GM23248 (cell line): ENCODE measurements at regions not wholly inside any gene's neighbourhood (a gene's known extent, or its start where the extent isn't known, plus 50 kb on each side); places are given as distances from the start of the nearest gene placed in this dataset.

Source experiments
- DNase-seq: peaks from one replicate; pipeline ENCODE4 v3.0.0-alpha.2; 2015
- H2AFZ ChIP-seq: fragments of 200-600 bp; sonication (generic); 2 replicates; pipeline ENCODE4 v1.6.1; 2016; ENCODE audit warnings: antibody characterized with exemption
- H3F3A ChIP-seq: fragments of 200-600 bp; sonication (generic); 2 replicates; pipeline ENCODE4 v1.6.1; 2016; ENCODE audit warnings: mild to moderate bottlenecking, antibody characterized with exemption, mixed run types; ENCODE audit not compliant: insufficient read depth
- H3K27ac ChIP-seq: fragments of 200-600 bp; sonication (generic); 2 replicates; pipeline ENCODE4 v1.5.1; 2016; ENCODE audit warnings: mild to moderate bottlenecking
- H3K27me3 ChIP-seq: fragments of 200-600 bp; sonication (generic); replicated peaks from 2 replicates; pipeline ENCODE4 v1.6.1; 2016; ENCODE audit warnings: mild to moderate bottlenecking; ENCODE audit not compliant: insufficient read depth
- H3K36me3 ChIP-seq: fragments of 200-600 bp; sonication (generic); 2 replicates; pipeline ENCODE4 v1.6.1; 2016; ENCODE audit warnings: low read depth, mild to moderate bottlenecking
- H3K4me1 ChIP-seq: fragments of 200-600 bp; sonication (generic); 2 replicates; pipeline ENCODE4 v1.6.1; 2016; ENCODE audit warnings: mild to moderate bottlenecking; ENCODE audit not compliant: insufficient read depth
- H3K4me2 ChIP-seq: fragments of 200-600 bp; sonication (generic); one replicate; pipeline ENCODE4 v1.6.1; 2016; ENCODE audit warnings: mild to moderate bottlenecking; ENCODE audit not compliant: unreplicated experiment
- H3K4me3 ChIP-seq: fragments of 200-600 bp; sonication (generic); 2 replicates; pipeline ENCODE4 v1.5.1; 2016; ENCODE audit warnings: mild to moderate bottlenecking
- H3K79me2 ChIP-seq: fragments of 200-600 bp; sonication (generic); 2 replicates; pipeline ENCODE4 v1.6.1; 2016; ENCODE audit warnings: mild to moderate bottlenecking; ENCODE audit not compliant: insufficient read depth
- H3K9ac ChIP-seq: fragments of 200-600 bp; sonication (generic); 2 replicates; pipeline ENCODE4 v1.6.1; 2016; ENCODE audit warnings: mild to moderate bottlenecking
- H3K9me2 ChIP-seq: fragments of 200-600 bp; sonication (generic); 2 replicates; pipeline ENCODE4 v1.6.1; 2016; ENCODE audit warnings: mixed run types, mild to moderate bottlenecking, moderate library complexity; ENCODE audit not compliant: insufficient read depth
- H3K9me3 ChIP-seq: fragments of 200-600 bp; sonication (generic); one replicate; pipeline ENCODE4 v1.6.1; 2017; ENCODE audit warnings: low read depth
- H4K20me1 ChIP-seq: fragments of 200-600 bp; sonication (generic); 2 replicates; pipeline ENCODE4 v1.6.0; 2016; ENCODE audit not compliant: insufficient read depth
- EZH2 ChIP-seq: fragments of 200-600 bp; sonication (generic); IDR thresholded peaks from 2 replicates; pipeline ENCODE4 v1.6.1; 2018; ENCODE audit warnings: antibody characterized with exemption, mild to moderate bottlenecking; ENCODE audit not compliant: insufficient read depth, poor library complexity, severe bottlenecking
- EZH2phosphoT487 ChIP-seq: fragments of 200-600 bp; sonication (generic); IDR thresholded peaks from 2 replicates; pipeline ENCODE4 v1.6.1; 2018; ENCODE audit warnings: antibody characterized with exemption, moderate library complexity, mild to moderate bottlenecking, low read depth; ENCODE audit not compliant: insufficient read depth
- WGBS, 2 experiments: methylation state at CpG; one replicate each; pipeline ENCODE4 v1.1.6; 2015 to 2017; ENCODE audit warnings: low lambda C conversion rate in 2 of 2, low coverage in 1 of 2; ENCODE audit errors: missing lambda C conversion rate in 2 of 2; 5-methylcytosine and 5-hydroxymethylcytosine counted together
- in situ Hi-C: fragments of 300-500 bp; cut with MboI; formaldehyde crosslinking; loops from 2 replicates; pipeline ENCODE4 v1.15.0; 2020

DNA sequence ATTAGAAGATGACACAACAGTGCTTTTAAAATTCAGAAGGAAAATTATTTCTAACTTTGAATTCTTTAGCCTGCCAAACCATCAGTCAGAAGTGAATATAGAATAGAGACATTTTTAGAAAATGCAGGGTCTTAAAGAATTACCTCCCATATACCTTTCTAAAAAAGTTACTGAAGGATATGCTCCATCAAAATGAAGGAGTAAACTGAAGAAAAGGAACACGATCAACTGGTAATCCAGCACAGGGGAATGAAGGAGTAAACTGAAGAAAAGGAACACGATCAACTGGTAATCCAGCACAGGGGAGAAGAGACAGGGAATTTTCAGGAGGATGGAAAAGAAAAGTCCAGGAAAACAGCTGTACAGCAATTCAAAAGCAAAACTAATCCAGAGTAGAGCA is 75.4 kb upstream of the LDLRAD3 start:
- H3K79me2 ChIP-seq = no peaks in the 10 kb centered on the region
- H3K9ac ChIP-seq = no peak overlapping the region
- H3K27ac ChIP-seq = no peak overlapping the region
- no peaks in the 10 kb centered on the region for H3K4me1 ChIP-seq
- TF ChIP-seq EZH2 = no peak
- no peak for TF ChIP-seq EZH2phosphoT487
- no peak for DNase-seq
- no peaks in the 10 kb centered on the region for H3K36me3 ChIP-seq
- no peak overlapping the region for H2AFZ ChIP-seq
- H3K27me3 ChIP-seq = peaks cover 3% of the 10 kb centered on the region; the same call in 1 of the 2 replicates
- H3K4me2 ChIP-seq = no peak overlapping the region
- in situ Hi-C loops = no loop called here
- H3K9me3 ChIP-seq = no peaks in the 10 kb centered on the region
- no peak overlapping the region for H3K4me3 ChIP-seq
- WGBS, 2 experiments = 40 to 45% methylated on average over 2 of the region's 2 CpGs
- H3K9me2 ChIP-seq = no peaks in the 10 kb centered on the region
- H4K20me1 ChIP-seq = no peaks in the 10 kb centered on the region
- H3F3A ChIP-seq = no peaks in the 10 kb centered on the region

DNA sequence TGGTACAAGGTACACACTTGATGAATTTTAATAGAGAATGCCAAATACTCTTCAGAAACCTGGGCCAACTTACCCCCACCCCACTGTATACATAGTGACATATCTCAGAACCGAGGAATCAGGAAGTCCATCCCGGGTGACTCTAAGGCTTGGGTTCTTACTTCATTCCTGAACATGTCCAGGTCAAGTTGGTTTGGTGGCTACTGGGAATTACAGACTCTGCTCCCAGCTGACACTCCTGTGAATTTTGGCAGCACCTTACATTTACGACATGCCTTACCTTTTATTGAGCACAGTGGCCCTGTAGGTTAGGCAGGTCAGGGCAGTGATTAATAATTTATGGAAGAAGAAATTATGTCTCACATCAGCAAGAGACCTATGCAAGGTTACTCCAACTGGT is 70.1 kb upstream of the LDLRAD3 start:
- Histone ChIP-seq H3K27ac (no peak overlapping the region), H2AFZ (no peak overlapping the region)
- WGBS, 2 experiments = 71 to 72% methylated on average over 3 of the region's 3 CpGs

DNA sequence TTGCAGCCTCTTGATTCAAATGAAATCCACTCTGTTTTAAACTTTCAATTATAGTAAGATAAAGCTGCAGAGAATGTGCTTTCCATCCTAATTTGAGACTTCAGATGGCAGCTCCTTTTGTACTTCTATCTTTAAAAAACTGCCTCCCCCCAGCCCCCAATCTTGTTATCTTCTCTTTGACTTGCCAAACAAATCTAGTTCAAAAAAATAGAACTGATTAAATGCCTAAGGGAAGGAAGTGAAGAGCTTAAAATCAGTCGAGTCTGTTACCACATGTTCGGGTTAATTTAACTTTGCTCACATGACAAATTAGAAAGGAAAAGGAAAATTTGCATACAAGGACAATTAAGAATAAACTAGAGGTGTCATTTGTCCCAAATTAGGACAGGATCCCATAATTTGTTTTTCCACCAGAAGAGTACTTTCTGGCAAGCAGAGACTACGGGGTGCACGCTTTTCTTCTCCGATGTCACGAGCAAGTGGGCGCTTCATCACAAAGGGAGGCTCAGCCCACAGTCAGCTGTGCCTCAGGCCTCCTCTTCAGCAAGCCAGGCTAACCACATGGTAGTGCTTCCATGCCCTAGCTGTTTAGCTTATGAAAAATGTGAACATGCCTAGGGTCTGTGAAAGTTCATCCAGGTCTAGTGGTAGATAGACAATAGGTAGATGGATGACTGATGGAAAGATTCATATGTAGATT is 69.0 kb upstream of the LDLRAD3 start:
- peaks cover 17% of the 10 kb centered on the region for H3K27me3 ChIP-seq
- no peaks in the 10 kb centered on the region for H3F3A ChIP-seq
- 71 to 80% methylated on average over 7 of the region's 7 CpGs for WGBS, 2 experiments
- H3K4me2 ChIP-seq = no peak overlapping the region
- TF ChIP-seq EZH2 (no peak), EZH2phosphoT487 (no peak)
- H3K4me1 ChIP-seq = no peaks in the 10 kb centered on the region
- H2AFZ ChIP-seq = no peak overlapping the region
- no peaks in the 10 kb centered on the region for H3K9me2 ChIP-seq
- no peak for DNase-seq
- no peak overlapping the region for H3K9ac ChIP-seq
- H3K79me2 ChIP-seq = no peaks in the 10 kb centered on the region
- in situ Hi-C loops = no loop called here
- H3K27ac ChIP-seq = no peak overlapping the region
- H3K36me3 ChIP-seq = no peaks in the 10 kb centered on the region
- H3K4me3 ChIP-seq = no peak overlapping the region
- H3K9me3 ChIP-seq = no peaks in the 10 kb centered on the region
- H4K20me1 ChIP-seq = no peaks in the 10 kb centered on the region

More for the DNA sequence above, 70.1 kb upstream of the LDLRAD3 start:
- Histone ChIP-seq H3K4me2 (no peak overlapping the region), H3K4me3 (no peak overlapping the region), H3F3A (no peaks in the 10 kb centered on the region), H3K36me3 (no peaks in the 10 kb centered on the region), H3K27me3 (peaks cover 17% of the 10 kb centered on the region), H3K9me3 (no peaks in the 10 kb centered on the region), H3K9ac (no peak overlapping the region), H3K4me1 (no peaks in the 10 kb centered on the region), H3K79me2 (no peaks in the 10 kb centered on the region), H3K9me2 (no peaks in the 10 kb centered on the region), H4K20me1 (no peaks in the 10 kb centered on the region)
- no peak for TF ChIP-seq EZH2
- TF ChIP-seq EZH2phosphoT487 = no peak
- in situ Hi-C loops = no loop called here
- no peak for DNase-seq

DNA sequence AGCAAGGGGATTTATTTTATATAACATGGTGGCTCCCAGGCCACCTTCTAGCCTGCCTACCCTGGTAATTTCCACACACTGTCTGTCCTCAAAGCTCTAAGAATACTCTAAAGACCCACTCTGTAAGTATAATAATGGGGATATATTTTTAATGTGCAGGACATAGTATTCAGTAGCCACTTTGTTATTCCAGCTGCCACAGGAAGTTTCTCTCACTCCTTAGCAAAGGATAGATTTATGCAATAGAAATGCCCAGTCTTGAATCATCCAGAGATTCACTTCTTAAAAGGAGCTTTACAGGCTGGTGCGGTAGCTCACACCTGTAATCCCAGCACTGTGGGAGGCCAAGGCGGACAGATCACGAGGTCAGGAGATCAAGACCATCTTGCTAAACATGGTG is 68.4 kb upstream of the LDLRAD3 start:
- TF ChIP-seq EZH2 (no peak), EZH2phosphoT487 (no peak)
- DNase-seq = no peak
- peaks cover 17% of the 10 kb centered on the region for H3K27me3 ChIP-seq
- no peak overlapping the region for H3K4me2 ChIP-seq
- no peaks in the 10 kb centered on the region for H3K9me2 ChIP-seq
- 73 to 80% methylated on average over 3 of the region's 3 CpGs for WGBS, 2 experiments
- H3K36me3 ChIP-seq = no peaks in the 10 kb centered on the region
- no peaks in the 10 kb centered on the region for H3K79me2 ChIP-seq
- H4K20me1 ChIP-seq = no peaks in the 10 kb centered on the region
- no peaks in the 10 kb centered on the region for H3K4me1 ChIP-seq
- H3K4me3 ChIP-seq = no peak overlapping the region
- in situ Hi-C loops = no loop called here
- no peak overlapping the region for H3K9ac ChIP-seq
- no peak overlapping the region for H3K27ac ChIP-seq
- no peaks in the 10 kb centered on the region for H3F3A ChIP-seq
- H2AFZ ChIP-seq = no peak overlapping the region
- H3K9me3 ChIP-seq = no peaks in the 10 kb centered on the region

- H3F3A ChIP-seq = no peaks in the 10 kb centered on the region
- no peaks in the 10 kb centered on the region for H3K9me3 ChIP-seq
- H3K9me2 ChIP-seq = no peaks in the 10 kb centered on the region
- H3K36me3 ChIP-seq = no peaks in the 10 kb centered on the region
- H3K4me3 ChIP-seq = no peak overlapping the region
- no peak overlapping the region for H3K27ac ChIP-seq
- in situ Hi-C loops = no loop called here
- no peak for DNase-seq
- H3K4me2 ChIP-seq = no peak overlapping the region
- H3K79me2 ChIP-seq = no peaks in the 10 kb centered on the region
- H3K4me1 ChIP-seq = no peaks in the 10 kb centered on the region
- WGBS, 2 experiments = 47 to 57% methylated on average over 4 of the region's 4 CpGs
- H2AFZ ChIP-seq = no peak overlapping the region
- H3K9ac ChIP-seq = no peak overlapping the region
- peaks cover 23% of the 10 kb centered on the region for H3K27me3 ChIP-seq
- H4K20me1 ChIP-seq = no peaks in the 10 kb centered on the region
- no peak for TF ChIP-seq EZH2phosphoT487
- no peak for TF ChIP-seq EZH2
Measured at GRCh38 chr11:35876786-35877185, 67.1 kb upstream of the LDLRAD3 start.
